HG03060 (cell line): ENCODE measurements at regions not wholly inside any gene's neighbourhood (a gene's known extent, or its start where the extent isn't known, plus 50 kb on each side); places are given as distances from the start of the nearest gene placed in this dataset.

Experiments used
- ATAC-seq: cut with Tn5 transposase; IDR thresholded peaks from one replicate; pipeline ENCODE4 v1.9.1; 2021; ENCODE audit warnings: low read depth, moderate number of reproducible peaks; ENCODE audit not compliant: unreplicated experiment

DNA sequence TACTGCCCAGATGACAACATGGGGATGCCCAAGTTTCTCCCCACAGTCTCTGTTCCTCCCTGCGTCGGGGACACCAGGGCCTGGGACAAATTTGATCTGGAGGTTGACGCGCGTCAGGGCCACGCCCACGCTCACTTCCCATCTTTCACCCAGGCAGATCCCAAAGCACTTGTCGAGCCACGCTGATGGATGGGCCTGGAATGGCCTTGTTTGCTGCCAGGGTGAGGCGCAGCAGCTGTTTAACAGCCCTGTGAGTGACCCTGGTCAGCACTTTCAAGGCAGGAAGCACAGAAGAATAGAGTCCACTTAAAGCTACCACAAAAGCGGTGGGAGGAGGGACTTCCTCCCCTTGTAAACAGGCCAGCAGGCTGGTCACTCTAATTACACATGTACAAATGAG lies 324.7 kb upstream of the JARID2 start:
- no peak for ATAC-seq

DNA sequence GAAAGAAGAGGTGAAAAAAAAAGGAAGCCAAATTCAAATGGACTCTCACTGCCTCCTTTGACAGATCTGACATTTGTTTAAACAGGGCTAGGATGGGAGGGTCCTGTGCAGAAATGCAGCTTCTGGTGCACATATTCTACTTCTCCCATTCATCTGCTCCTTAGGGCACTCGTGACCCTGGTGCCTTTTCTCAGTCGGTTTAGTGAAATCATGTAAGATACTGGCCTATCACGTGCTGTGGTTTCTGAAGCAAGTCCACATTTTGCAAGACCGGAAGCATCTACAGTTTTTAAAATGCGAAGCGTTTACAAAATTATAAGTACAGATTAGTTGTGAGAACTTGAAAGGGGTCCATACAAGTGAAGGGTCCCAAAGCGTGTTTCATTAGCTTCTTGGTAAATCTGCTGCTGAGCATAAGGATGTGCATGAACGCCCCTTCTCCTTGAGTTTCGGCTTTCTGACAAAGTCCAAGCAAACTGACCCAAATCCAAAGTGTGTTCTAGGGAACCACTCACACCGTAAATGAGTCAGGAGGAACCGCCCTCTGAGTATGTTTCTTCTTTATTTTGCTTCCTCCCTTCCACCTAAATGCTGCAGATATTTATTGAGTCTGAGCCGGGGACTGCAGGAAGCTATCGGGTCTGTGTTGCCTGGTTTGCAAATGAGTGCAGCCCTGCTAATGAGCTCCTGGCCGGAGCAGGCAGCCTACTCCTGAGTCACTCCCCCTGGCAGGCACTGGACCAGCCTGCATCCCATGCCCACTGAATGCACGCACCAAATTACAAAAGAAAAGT lies 323.8 kb upstream of the JARID2 start:
- no peak for ATAC-seq

DNA sequence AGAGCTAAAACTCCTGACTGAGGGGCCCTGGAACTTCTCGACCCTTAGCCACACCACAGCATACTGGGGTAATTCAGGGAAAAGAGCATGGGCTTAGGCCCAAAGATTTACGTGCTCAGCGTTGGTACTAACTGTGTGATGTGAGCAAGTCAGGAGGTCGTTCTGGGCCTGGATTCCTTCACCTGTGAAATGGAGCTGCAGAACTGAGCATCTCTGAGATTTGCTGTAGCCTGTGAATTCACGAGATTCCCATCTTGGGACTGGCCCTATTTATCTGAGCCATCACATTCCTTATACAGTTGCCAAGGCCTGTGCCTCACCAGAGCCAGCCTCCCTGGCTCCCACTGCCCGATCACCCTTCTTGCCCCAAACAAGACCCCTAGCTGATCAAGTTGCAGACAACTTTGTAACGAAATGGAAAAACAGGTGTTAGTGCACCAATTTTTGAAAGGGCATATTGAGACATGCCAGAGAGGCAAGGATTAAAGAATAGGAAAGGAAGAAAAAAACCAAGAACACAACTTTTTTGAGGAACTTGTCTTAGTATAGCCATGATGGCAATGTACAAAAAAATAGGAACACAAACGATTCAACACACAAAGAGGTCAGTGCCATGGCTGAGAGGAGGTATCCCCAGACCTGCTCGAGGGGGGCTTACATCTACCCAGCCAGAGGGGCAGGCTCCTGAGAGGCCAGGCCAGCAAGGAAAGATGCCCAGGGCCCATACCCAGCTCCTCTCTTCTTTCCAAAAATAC lies 323.0 kb upstream of the JARID2 start:
- ATAC-seq: no peak

DNA sequence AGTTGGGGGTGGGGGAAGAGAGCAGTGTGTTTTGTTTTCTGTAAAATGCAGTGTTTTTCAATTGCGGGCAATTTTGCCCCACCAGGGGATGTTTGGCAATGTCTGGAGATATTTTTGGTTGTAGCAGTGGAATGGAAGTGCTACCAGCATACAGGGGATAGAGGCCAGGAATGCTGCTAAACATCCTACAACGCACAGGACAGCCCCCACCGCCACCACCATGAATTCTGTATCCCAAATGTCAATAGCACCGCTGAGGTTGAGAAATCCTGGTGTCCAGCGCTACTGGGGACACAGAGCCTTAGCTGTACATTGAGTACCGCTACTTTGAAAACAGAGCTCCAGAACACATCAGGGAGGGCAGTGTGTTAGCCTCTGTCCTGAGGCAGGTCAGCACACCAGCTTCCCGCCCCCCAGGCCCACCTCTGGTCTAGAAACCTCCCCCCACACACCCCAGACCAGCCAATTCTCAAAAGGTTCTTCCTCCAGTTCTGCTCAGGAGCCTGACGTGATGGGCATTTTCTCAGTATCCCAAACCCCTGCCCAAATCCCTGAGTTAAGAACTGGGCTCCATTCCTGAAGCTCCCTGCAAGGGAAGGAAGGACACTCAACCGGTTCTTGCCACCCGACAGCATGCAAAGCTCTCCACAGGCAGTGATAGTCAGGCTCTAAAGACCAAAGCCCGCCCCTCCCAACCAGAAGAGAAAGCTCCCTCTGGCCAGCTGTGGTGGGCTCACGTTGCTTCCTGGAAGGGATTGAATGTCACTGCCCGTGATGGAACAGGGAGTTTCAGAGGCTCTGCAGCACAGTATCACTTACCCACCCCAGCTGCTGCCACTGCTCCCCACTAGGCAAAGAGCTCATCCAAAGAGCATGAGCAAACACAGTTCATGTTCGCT lies 321.5 kb upstream of the JARID2 start:
- no peak for ATAC-seq

DNA sequence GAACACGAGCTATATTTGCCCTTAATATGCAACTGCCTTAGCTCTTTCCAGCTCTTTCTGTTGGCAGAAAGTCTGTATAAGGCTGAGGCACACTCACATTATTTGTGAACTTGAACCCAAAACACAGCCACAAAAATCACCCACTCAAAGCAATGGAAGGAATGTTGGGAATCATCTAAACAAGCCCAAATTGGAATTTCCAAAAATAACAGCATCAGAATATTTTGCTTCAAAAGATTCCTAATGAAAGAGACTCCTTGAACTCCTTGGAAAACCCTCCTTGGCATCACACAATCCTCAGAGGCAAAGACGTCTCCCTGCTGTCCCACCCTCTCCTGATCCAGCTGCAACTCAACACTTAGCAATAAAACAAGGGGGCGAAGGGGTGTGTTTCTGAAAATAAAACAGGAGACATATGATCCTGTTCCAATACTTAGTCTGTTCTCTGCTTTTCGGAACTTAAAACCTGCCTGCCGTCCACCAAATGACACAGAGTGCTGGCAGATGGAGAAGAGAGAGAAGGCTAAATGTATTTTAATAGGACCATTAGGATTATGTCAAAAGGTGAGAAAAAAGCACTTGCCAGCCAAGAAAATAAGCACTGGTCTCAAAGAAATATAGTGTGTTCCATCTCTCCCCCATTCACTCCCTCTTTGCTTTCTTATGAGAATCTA lies 320.7 kb upstream of the JARID2 start:
- no peak for ATAC-seq

DNA sequence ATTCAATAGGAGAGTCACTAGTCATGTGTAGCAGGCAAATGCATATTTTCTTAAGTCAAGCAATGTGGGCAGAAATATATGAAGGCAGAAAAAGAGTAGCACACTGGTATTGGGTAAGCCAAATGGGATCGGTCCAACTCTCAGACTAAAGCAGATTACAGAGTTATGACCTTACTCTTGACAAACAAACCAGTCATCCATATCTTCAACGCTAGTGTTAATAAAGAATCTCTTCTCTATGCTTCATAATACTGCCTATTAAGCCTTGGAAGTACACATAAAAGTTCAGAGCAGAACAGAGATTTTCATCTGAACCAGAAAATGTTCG lies 320.2 kb upstream of the JARID2 start:
- no peak for ATAC-seq

DNA sequence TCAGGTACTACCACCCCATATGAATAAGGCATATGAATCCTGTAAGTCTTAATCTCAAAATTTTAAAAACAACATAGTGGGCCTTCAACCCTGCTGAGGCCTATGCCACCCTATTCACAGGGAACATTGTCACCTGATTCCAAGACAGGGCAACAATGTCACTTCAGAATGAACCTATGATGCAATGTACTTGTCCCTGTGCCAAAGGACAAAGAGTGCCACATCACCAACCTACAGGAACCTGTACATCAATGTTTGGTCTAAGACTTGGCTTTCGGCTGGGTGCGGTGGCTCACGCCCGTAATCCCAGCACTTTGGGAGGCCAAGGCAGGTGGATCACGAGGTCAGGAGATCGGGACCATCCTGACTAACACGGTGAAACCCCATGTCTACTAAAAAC lies 318.5 kb upstream of the JARID2 start:
- no peak for ATAC-seq

DNA sequence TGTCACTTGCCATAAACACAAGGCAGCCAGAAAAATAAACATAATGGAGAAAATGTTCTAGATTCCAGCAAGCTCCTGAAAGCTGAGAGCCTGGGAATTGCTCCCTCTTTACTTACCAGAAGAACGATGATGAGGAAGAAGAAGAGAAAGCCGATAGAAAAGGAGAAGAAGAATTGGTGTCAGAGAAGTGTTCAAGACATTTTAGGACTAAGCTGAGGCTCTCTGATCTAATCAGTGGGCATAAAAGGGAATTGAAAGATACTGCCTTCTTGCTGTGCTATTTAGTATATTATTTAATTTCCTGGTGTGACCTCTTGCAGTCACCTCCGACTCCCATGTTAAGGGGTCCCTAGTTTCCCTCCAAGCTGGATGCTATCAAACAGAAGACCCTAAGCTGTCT lies 316.6 kb upstream of the JARID2 start:
- ATAC-seq: no peak

DNA sequence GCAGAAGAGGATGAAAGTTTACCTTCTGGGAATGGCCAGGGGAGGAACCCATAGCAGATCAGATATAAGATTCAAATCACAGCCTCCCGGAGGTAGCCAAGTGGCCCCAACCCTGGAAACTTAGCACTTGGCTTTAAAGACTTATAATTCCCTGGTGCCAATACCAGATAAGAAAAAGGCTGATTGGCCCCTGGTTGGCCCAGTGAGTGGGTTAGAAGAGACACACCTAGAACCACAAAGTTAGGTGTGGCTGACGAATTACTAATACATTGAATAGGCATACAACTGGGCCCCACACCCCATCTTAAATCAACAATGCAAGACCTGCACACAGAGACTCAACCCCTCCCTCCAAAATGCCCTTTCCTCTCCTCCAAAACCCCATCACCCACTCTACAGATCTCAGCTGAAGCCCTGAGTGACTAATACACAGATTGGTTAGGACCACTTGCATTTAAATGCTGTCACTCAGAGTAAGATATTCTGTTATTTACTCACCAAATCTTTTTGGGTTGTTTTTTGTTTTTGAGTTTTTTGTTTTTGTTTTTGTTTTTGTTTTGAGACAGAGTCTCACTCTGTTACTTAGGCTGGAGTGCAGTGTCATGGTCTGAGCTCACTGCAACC lies 315.4 kb upstream of the JARID2 start:
- ATAC-seq: no peak

DNA sequence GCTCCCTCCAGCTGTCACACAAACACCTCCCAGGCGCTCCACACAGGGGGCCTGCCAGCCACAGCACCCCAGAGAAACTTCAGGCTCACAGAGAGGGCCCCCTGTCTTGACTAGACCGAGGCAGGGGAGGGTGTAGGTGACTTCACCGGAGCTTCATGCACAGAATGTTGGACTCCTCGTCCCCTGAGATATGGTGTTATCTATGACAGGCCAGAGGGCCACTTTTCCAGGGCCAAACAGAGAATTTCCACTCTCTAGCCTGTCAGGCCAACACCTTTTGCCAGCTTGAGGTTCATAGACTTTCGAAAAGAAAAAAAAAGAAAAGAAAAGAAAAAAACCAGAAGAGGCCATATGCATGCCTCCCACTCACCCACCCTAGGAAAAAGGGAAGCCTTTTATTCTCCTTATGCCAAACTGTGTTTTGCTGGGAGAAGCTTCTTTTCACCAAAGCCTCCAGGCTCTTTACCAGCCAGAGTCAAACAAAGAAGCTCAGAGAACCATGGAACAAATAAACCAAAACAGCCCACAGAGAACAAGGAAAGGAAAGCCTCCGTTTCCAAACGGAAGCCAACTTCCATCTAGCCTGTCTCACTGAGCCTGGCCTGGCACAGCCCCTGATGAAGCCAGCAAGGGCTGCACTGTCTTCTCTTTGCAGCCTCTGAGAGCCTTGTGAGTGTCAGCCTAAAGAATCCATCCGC lies 313.2 kb upstream of the JARID2 start:
- ATAC-seq: no peak

DNA sequence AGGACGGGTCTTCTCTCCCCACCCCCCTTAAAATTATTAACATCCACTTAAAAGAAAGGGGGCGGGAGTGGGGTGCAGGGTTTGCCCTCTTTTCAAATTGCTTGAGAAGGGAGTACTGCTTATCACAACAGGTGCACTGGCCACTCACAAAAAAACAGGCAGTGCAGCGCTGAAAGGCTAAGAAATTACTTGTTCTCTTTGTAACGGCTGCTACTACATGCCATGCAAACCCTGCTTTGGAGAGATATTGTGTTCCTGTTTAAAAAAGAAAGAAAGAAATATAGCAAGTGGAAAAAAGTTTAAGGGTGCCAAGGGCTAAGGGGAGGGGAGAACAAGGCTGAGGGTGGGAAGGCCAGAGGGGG lies 312.7 kb upstream of the JARID2 start:
- no peak for ATAC-seq

DNA sequence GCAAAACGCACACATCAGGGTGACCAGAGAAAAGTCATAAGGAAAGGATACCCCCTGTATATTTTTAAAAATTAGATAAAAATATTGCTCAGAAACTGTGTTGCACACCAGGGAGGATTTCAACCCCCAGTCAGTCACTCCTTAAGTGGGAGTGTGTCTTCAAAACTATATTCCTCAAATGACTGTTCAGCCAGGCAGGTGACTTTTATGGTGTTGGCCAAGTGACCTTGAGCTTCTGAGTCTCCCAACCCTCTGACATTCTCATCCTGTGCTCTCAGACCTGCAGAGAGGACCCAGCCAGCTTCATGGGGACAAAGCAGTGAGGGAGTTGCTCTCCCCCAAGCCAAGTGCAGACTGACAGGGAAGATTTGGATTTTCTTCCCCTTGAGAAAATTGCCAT lies 311.9 kb upstream of the JARID2 start:
- no peak for ATAC-seq

DNA sequence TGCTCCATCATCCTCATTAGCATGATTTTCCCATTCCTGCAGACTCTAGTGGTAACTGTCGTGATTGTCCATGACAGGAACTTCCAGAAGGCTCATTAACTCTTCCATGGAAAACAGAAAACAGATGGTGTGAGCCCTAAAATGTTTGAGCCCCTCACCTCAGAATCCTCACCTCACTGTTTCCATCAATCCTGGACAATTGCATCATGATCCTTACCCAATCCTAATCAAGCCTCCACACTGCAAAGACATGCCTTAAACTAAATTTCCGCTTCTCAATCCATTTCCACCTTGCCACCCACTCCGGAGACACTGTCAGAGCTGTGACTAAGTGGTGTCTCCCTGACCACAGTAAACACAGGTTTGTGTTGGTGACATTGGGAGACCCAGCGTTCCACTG lies 311.0 kb upstream of the JARID2 start:
- no peak for ATAC-seq

DNA sequence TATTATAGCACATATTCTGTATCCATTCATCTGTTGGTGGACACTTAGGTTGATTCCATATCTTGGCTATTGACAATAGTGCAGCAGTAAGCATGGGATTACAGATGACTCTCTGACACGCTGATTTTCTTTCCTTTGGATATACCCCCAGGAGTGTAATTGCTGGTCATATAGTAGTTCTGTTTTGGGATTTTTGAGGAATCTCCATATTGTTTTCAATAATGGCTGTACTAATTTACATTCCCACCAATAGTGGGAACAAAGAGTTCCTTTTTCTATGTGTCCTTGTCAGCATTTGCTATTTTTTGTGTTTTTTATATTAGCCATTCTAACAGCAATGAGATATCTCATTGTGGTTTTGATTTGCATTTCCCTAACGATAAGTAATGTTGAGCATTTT lies 309.0 kb upstream of the JARID2 start:
- ATAC-seq: no peak

DNA sequence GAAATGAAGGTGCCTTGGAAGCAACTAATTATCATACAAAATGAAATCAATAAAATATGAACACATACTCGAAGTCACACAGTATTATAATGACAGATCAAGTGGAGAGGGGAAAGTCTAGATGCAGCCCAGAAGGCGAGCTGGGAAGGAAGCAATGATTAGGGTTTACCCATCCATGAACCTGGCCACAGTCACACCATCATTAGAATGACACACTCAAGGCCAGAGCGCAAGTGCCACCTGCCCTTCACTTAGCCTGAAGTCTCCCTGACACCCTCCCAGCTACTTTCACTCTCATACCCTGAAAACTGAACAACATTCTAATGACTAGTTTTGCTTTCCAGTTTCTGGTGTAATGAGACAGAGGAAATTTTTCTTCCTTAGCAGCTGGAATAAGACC lies 302.8 kb upstream of the JARID2 start:
- ATAC-seq: no peak

DNA sequence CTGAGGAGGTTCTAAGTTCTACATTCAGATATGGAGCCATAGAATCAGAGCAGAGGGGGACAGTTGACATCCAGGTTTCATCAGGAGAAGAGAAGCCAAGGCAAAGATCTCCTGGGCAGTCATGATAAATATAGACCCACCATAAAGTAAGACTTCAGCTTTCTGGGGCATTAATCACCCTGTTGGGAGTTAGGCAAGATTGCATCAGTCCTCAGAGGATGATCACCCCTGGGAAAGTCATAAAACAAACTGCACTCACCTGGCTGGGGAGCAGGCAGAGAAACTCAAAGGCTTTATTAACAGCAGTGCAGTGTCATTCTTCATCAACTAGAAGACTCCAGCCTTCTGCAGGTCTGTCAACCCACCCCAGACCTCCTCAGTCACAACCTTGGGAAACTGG lies 301.3 kb upstream of the JARID2 start:
- ATAC-seq: no peak

DNA sequence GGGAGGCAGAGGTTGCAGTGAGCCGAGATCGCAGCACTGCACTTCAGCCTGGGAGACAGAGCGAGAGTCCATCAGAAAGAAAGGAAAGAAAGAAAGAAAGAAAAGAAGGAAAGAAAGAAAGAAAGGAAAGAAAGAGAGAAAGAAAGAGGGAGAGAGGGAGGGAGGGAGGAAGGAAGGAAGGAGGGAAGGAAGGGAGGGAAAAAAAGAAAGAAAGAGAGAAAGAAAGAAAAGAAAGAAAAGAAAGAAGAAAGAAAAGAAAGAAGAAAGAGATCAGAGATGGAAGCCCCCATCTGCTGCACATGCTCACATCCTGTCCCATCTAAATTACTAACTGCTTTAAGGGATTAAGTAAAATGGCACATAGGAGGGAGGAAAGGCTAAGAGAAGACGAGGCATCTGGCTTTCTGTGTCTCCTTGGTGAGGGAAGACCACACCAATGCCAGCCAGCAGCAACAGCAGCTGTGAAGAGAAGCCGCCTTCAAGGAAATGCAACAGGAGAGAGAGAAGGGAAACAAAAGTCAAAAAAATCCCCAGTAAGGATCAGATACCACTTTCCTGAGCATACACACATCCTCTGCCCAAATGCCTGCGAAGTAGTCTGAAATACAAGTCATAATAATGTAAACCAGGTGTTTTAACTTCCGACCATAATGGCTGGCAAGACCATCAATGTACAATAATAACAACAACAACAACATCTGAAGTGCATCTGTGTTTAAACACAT lies 300.2 kb upstream of the JARID2 start:
- no peak for ATAC-seq

DNA sequence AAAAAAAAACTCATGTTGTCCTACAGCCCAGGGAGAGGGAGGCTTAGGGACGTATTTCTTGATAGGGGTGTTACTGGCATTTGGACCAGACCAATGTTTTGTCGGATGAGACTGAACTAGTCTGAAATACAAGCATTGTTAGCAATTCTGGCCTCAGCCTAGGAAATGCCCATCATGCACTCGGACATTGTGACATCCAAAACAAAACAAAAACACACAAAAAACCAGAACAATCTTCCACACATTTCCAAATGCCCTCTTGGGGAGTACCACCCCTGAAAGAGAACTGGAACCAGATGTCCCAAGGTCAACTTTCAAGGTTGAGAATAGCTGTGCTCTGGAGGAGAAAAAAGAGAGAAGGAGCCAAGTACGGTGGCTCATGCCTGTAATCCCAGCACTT lies 299.1 kb upstream of the JARID2 start:
- ATAC-seq: no peak

DNA sequence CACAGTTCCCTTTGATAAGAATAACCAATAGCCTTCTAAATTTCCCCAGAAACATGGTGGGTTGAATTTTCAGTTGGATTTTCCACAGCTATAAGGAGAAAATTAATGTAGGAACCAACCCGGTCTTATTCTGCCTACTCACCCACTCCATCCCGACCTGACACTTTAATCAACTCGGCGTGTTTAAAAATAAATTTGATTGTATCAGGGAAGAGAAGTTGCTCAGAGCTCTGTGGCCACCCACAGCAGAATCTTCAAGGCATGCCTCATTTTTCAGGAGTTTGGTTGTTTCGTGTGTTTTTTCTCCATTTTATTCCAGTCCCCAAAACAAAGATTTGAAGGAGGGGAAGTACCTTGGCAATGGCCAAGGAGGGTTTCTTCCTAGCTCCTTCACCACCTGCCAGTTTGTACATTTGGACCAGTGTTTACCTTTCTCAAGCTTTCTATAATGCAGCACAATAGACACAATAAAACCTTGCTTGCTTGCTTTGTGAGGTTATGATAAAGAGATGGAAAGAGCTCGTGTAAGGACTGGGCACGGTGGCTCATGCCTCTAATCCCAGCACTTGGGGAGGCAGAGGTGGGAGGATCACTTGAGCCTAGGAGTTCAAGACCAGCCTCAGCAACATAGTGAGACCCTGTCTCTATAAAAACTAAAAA lies 297.2 kb upstream of the JARID2 start:
- ATAC-seq: no peak
